ENCODE measurements at regions not wholly inside any gene's neighbourhood (a gene's known extent, or its start where the extent isn't known, plus 50 kb on each side); places are given as distances from the start of the nearest gene placed in this dataset.

GRCh38 chr9:13744261-13744901 lies 464.9 kb upstream of the MPDZ start:
- no peak overlapping the region for H2AFZ ChIP-seq (ENCODE audit: control insufficient read depth, low read depth, low read length)
- H3K36me3 ChIP-seq (ENCODE audit: control insufficient read depth in 2 of 2, insufficient read depth in 2 of 2, low read length in 1 of 2): no peaks in the 10 kb centered on the region
- intact Hi-C loops (cut with micrococcal nuclease; ENCODE audit: unreplicated experiment) (no loop called here), in situ Hi-C loops (cut with MboI) (no loop called here)
- H3K79me2 ChIP-seq (ENCODE audit: control insufficient read depth, insufficient read depth, low read length): no peaks in the 10 kb centered on the region
- no peak overlapping the region for H3K9ac ChIP-seq (ENCODE audit: control insufficient read depth, insufficient read depth, low read length)
- SMC1A ChIA-PET (ENCODE audit: uncharacterized antibody, unreplicated experiment): no interaction called here
- no peak for DNase-seq (ENCODE audit: low read depth, low spot score)
- CTCF ChIA-PET: interaction anchor here (0.7 kb wide), 1 partner anchor 1439 kb away, joined by 3 read pairs; no protein-coding TSS in a partner anchor
- H3K4me3 ChIP-seq: no peak overlapping the region
- H3K4me2 ChIP-seq (ENCODE audit: control insufficient read depth, insufficient read depth): no peak overlapping the region
- FAIRE-seq: no peak
- RAD21 ChIA-PET (ENCODE audit: unreplicated experiment): no interaction called here
- ATAC-seq: no peak
- 52% methylated on average over 16 of the region's 16 CpGs for WGBS (ENCODE audit: insufficient coverage, insufficient replicate concordance, low lambda C conversion rate, missing lambda C conversion rate)
- no peaks in the 10 kb centered on the region for H3K27me3 ChIP-seq (replicated peaks in 1 of 2; ENCODE audit: control insufficient read depth in 2 of 2, insufficient read depth in 2 of 2, low read length in 1 of 2)
- no peaks in the 10 kb centered on the region for H3K9me3 ChIP-seq (replicated peaks; ENCODE audit: control insufficient read depth, insufficient read depth, low read length)
- no TSS peak for BruUV-seq (replicated peaks)
- POLR2A ChIA-PET: no interaction called here
- H3K4me1 ChIP-seq (ENCODE audit: control insufficient read depth, insufficient read depth, low read length): no peaks in the 10 kb centered on the region
- no peak overlapping the region for H3K27ac ChIP-seq (ENCODE audit: control insufficient read depth, insufficient read depth)
- no peaks in the 10 kb centered on the region for H4K20me1 ChIP-seq (ENCODE audit: control insufficient read depth, insufficient read depth)
- no peak for TF ChIP-seq ZSCAN29 (IDR thresholded peaks at IDR 0.05)
- no peak for TF ChIP-seq ESRRA (IDR thresholded peaks at IDR 0.05; ENCODE audit: low read length)
- TF ChIP-seq CTCF (IDR thresholded peaks at IDR 0.05 in 2 of 3, conservative IDR thresholded peaks at IDR 0.05 in 1 of 3; ENCODE audit: control insufficient read depth in 2 of 3, extremely low read depth in 1 of 3, insufficient read depth in 1 of 3, low read depth in 3 of 3, low read length in 3 of 3): no peak
- no peak for TF ChIP-seq MXI1 (IDR thresholded peaks at IDR 0.05; ENCODE audit: low read depth, low read length)
- TF ChIP-seq, protein P1, sequence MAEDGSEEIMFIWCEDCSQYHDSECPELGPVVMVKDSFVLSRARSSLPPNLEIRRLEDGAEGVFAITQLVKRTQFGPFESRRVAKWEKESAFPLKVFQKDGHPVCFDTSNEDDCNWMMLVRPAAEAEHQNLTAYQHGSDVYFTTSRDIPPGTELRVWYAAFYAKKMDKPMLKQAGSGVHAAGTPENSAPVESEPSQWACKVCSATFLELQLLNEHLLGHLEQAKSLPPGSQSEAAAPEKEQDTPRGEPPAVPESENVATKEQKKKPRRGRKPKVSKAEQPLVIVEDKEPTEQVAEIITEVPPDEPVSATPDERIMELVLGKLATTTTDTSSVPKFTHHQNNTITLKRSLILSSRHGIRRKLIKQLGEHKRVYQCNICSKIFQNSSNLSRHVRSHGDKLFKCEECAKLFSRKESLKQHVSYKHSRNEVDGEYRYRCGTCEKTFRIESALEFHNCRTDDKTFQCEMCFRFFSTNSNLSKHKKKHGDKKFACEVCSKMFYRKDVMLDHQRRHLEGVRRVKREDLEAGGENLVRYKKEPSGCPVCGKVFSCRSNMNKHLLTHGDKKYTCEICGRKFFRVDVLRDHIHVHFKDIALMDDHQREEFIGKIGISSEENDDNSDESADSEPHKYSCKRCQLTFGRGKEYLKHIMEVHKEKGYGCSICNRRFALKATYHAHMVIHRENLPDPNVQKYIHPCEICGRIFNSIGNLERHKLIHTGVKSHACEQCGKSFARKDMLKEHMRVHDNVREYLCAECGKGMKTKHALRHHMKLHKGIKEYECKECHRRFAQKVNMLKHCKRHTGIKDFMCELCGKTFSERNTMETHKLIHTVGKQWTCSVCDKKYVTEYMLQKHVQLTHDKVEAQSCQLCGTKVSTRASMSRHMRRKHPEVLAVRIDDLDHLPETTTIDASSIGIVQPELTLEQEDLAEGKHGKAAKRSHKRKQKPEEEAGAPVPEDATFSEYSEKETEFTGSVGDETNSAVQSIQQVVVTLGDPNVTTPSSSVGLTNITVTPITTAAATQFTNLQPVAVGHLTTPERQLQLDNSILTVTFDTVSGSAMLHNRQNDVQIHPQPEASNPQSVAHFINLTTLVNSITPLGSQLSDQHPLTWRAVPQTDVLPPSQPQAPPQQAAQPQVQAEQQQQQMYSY (CRISPR knock-in tag; IDR thresholded peaks at IDR 0.05): no peak
- TF ChIP-seq KAT2A (conservative IDR thresholded peaks at IDR 0.05; ENCODE audit: control insufficient read depth, low read depth, low read length): no peak
- no peak for TF ChIP-seq WRNIP1 (IDR thresholded peaks at IDR 0.05; ENCODE audit: borderline replicate concordance, low read depth, low read length)
- no peak for TF ChIP-seq ZNF24 (IDR thresholded peaks at IDR 0.05)
- TF ChIP-seq, protein P2, sequence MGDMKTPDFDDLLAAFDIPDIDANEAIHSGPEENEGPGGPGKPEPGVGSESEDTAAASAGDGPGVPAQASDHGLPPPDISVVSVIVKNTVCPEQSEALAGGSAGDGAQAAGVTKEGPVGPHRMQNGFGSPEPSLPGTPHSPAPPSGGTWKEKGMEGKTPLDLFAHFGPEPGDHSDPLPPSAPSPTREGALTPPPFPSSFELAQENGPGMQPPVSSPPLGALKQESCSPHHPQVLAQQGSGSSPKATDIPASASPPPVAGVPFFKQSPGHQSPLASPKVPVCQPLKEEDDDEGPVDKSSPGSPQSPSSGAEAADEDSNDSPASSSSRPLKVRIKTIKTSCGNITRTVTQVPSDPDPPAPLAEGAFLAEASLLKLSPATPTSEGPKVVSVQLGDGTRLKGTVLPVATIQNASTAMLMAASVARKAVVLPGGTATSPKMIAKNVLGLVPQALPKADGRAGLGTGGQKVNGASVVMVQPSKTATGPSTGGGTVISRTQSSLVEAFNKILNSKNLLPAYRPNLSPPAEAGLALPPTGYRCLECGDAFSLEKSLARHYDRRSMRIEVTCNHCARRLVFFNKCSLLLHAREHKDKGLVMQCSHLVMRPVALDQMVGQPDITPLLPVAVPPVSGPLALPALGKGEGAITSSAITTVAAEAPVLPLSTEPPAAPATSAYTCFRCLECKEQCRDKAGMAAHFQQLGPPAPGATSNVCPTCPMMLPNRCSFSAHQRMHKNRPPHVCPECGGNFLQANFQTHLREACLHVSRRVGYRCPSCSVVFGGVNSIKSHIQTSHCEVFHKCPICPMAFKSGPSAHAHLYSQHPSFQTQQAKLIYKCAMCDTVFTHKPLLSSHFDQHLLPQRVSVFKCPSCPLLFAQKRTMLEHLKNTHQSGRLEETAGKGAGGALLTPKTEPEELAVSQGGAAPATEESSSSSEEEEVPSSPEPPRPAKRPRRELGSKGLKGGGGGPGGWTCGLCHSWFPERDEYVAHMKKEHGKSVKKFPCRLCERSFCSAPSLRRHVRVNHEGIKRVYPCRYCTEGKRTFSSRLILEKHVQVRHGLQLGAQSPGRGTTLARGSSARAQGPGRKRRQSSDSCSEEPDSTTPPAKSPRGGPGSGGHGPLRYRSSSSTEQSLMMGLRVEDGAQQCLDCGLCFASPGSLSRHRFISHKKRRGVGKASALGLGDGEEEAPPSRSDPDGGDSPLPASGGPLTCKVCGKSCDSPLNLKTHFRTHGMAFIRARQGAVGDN (IDR thresholded peaks at IDR 0.05): no peak
- TF ChIP-seq NKRF (conservative IDR thresholded peaks at IDR 0.05): no peak
- TF ChIP-seq PAX8 (IDR thresholded peaks at IDR 0.05): no peak
- TF ChIP-seq POLR2AphosphoS2 (IDR thresholded peaks at IDR 0.05; ENCODE audit: low read depth, low read length): no peak
